ENCODE measurements at regions not wholly inside any gene's neighbourhood (a gene's known extent, or its start where the extent isn't known, plus 50 kb on each side); places are given as distances from the start of the nearest gene placed in this dataset.

DNA sequence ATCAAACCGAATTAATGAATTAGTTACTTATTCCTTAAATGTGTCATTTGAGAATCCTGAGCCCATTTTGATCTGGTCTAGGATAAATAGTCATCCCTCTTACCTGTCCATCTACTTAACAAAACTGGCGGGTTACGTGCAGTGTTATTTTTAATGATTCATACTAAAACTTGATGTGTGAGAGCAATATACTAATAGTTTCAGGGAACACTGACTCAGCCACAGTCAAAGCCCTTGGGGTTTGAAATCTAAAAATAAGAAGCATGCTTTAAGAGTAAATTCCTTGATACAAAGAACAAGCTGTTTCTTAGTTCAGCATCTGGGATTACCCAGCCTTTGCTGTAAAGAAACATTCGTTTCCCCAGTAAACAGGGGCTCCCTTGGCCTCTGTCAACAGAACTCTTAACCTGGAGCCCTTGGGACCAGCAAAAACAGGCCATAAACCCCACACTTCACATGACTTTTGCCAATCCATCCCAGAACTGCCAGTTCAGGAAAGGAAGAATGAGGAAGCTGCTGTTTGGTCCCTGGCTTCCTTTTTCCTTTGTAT, 370.6 kb upstream of the IGFBP3 start:
- H3K27me3 ChIP-seq, result no peaks in the 10 kb centered on the region
- DNase-seq (no peak), ATAC-seq (peak; percentile 30 to 80 (median 62))
- no peaks in the 10 kb centered on the region for H3K36me3 ChIP-seq
- peaks cover 0 to 4% (median 0%) of the 10 kb centered on the region in 12 donors for H3K9me3 ChIP-seq
- H3K4me1 ChIP-seq, result peaks cover 0 to 16% (median 6%) of the 10 kb centered on the region in 12 donors
- TF ChIP-seq POLR2A (IDR thresholded peaks at IDR 0.05), result no peak
- TF ChIP-seq, protein P1, sequence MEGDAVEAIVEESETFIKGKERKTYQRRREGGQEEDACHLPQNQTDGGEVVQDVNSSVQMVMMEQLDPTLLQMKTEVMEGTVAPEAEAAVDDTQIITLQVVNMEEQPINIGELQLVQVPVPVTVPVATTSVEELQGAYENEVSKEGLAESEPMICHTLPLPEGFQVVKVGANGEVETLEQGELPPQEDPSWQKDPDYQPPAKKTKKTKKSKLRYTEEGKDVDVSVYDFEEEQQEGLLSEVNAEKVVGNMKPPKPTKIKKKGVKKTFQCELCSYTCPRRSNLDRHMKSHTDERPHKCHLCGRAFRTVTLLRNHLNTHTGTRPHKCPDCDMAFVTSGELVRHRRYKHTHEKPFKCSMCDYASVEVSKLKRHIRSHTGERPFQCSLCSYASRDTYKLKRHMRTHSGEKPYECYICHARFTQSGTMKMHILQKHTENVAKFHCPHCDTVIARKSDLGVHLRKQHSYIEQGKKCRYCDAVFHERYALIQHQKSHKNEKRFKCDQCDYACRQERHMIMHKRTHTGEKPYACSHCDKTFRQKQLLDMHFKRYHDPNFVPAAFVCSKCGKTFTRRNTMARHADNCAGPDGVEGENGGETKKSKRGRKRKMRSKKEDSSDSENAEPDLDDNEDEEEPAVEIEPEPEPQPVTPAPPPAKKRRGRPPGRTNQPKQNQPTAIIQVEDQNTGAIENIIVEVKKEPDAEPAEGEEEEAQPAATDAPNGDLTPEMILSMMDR (IDR thresholded peaks at IDR 0.05), result no peak
- H3K4me3 ChIP-seq, result no peak overlapping the region
- WGBS, 4 donors, result 60 to 71% (median 67%) methylated on average over 4 of the region's 4 CpGs
- intact Hi-C loops (cut with DNase I), result no loop called here
- peak overlapping the region in 5 of 12 donors; percentile 7 to 62 (median 23) for H3K27ac ChIP-seq

DNA sequence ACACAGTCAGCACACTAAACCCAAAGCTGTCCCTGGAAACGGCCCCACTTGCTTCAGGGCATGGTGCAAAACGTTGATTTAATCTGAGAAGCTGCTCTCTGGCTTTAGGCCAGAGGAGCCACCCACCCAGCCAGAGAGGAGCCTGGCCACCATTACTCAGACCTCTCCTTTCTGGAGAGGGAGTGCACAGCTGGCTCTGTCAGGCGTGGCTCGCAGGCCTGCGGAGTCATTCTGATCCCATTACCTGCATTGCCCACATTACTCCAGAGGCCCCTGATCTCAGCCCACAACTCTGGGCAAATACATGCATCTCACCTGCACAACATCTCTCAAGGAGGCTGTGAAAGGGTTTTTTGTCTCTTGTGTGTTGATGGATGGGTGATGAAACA, 370.0 kb upstream of the IGFBP3 start:
- no peaks in the 10 kb centered on the region for H3K9me3 ChIP-seq
- TF ChIP-seq, protein P1 (IDR thresholded peaks at IDR 0.05), result no peak
- no peak for TF ChIP-seq POLR2A (IDR thresholded peaks at IDR 0.05)

DNA sequence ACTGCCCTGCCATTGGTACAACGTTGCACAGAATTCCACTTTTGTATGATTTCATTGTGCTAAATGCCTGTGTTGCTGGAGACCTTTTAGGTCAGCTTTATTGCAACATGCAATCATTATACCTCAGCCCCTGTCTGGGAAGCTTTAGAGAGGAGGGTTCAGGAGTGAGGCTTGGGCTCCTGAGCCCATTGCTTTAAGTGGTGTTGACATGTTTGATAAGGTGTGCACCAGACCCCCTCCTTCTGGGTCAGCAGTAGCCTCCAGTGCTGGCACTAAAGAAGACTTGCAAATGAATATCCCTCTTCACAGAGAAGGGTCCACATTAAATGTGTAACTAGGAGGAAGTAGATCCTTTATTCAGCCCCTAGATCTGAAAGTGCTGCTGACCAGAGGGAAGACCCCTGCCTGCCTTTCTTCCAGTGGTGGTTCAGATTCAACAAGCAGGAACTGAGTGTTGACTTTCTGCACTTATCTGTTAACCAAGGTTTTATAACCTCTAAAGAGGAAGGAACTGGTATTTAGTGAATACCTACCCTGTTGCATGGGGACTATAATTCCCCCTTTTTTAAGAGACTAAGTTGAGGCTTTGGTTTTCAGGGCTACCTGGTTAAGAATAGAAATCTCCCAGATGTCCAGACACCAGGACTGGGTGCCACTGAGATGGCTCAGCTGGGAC, 369.4 kb upstream of the IGFBP3 start:
- intact Hi-C loops (cut with DNase I), result no loop called here
- ATAC-seq, result no peak

More for the DNA sequence above, 370.0 kb upstream of the IGFBP3 start:
- H3K4me1 ChIP-seq, result peaks cover 0 to 16% (median 6%) of the 10 kb centered on the region in 12 donors
- no peak overlapping the region for H3K4me3 ChIP-seq
- no peak for DNase-seq
- WGBS, 4 donors, result 79 to 93% (median 82%) methylated on average over 5 of the region's 5 CpGs
- no peaks in the 10 kb centered on the region for H3K36me3 ChIP-seq
- H3K27ac ChIP-seq, result peak overlapping the region in 3 of 12 donors; percentile 9 to 62 (median 23)
- H3K27me3 ChIP-seq, result no peaks in the 10 kb centered on the region
- ATAC-seq, result peak in 1 of 4 donors; percentile 75
- intact Hi-C loops (cut with DNase I), result no loop called here

DNA sequence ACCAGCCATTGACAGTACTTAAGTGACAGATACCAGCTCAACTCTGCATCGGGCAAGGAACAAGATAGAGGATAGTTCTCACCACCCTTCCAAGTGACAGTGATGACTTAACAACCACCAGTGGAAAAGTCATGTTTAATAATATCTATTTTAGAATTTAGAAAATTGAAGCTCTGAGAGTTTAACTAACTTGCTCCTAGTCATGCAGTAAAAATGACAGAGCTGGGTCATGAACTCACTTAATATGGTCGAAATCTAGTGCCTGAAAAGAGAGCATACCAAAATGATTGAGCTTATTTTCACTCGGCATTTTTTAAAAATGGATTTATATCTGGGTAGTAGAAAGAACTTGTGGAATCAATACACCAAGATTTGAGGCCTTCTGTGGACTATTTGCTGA, 367.8 kb upstream of the IGFBP3 start:
- Histone ChIP-seq H3K4me3 (no peak overlapping the region), H3K27me3 (no peaks in the 10 kb centered on the region), H3K36me3 (no peaks in the 10 kb centered on the region), H3K27ac (no peak overlapping the region), H3K9me3 (no peaks in the 10 kb centered on the region), H3K4me1 (peaks cover 0 to 24% (median 9%) of the 10 kb centered on the region in 12 donors)
- no peak for DNase-seq
- WGBS, 4 donors, result 74 to 80% (median 78%) methylated on average over 3 of the region's 3 CpGs
- ATAC-seq, result no peak
- no peak for TF ChIP-seq POLR2A (IDR thresholded peaks at IDR 0.05)
- TF ChIP-seq, protein P1 (IDR thresholded peaks at IDR 0.05), result no peak
- intact Hi-C loops (cut with DNase I), result no loop called here

More for the DNA sequence above, 369.4 kb upstream of the IGFBP3 start:
- Histone ChIP-seq H3K27ac (no peak overlapping the region), H3K27me3 (no peaks in the 10 kb centered on the region), H3K36me3 (no peaks in the 10 kb centered on the region), H3K4me3 (no peak overlapping the region), H3K9me3 (no peaks in the 10 kb centered on the region), H3K4me1 (peaks cover 0 to 16% (median 6%) of the 10 kb centered on the region in 12 donors)
- TF ChIP-seq, protein P1 (IDR thresholded peaks at IDR 0.05), result no peak
- TF ChIP-seq POLR2A (IDR thresholded peaks at IDR 0.05), result no peak
- no peak for DNase-seq
- 53 to 83% (median 58%) methylated on average over 1 of the region's 1 CpG for WGBS, 4 donors

Data from heart left ventricle (tissue), 16 donors.